AG10803 (cell line): ENCODE measurements at regions not wholly inside any gene's neighbourhood (a gene's known extent, or its start where the extent isn't known, plus 50 kb on each side); places are given as distances from the start of the nearest gene placed in this dataset.

Experiments used
- DNase-seq: peaks from one replicate; pipeline ENCODE4 v3.0.0; 2010; ENCODE audit warnings: low read depth
- H3K4me3 ChIP-seq: 2 replicates; pipeline ENCODE4 v1.5.1; 2011; ENCODE audit warnings: mild to moderate bottlenecking, low read length, control low read depth
- TF ChIP-seq, protein P1 (sequence below): conservative IDR thresholded peaks from 2 replicates; pipeline ENCODE4 v1.5.1; 2011; ENCODE audit warnings: mild to moderate bottlenecking, low read length, control low read depth, inconsistent platforms

DNA sequence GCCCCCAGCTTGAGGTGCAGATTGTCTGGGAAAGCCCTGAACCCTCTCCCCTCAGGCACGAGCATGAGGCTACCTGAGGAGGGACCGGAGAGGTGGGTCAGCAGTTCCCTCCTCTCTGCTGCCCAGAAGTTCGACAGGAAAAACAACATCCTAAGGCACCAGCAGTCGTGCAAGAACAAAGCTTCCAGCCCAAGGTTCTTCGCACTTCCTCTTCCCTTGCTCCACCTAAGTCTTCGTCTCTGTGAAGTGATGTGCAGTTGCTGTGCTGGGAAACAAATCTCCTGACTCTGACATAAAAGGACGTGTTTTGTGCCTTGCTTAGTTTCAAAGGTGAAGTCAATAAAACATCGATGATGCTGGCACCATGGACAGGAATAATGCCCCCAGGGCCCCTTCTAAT lies 173.3 kb downstream of the USP12 start:
- TF ChIP-seq, protein P1, sequence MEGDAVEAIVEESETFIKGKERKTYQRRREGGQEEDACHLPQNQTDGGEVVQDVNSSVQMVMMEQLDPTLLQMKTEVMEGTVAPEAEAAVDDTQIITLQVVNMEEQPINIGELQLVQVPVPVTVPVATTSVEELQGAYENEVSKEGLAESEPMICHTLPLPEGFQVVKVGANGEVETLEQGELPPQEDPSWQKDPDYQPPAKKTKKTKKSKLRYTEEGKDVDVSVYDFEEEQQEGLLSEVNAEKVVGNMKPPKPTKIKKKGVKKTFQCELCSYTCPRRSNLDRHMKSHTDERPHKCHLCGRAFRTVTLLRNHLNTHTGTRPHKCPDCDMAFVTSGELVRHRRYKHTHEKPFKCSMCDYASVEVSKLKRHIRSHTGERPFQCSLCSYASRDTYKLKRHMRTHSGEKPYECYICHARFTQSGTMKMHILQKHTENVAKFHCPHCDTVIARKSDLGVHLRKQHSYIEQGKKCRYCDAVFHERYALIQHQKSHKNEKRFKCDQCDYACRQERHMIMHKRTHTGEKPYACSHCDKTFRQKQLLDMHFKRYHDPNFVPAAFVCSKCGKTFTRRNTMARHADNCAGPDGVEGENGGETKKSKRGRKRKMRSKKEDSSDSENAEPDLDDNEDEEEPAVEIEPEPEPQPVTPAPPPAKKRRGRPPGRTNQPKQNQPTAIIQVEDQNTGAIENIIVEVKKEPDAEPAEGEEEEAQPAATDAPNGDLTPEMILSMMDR = no peak
- no peak for DNase-seq
- no peak overlapping the region for H3K4me3 ChIP-seq

DNA sequence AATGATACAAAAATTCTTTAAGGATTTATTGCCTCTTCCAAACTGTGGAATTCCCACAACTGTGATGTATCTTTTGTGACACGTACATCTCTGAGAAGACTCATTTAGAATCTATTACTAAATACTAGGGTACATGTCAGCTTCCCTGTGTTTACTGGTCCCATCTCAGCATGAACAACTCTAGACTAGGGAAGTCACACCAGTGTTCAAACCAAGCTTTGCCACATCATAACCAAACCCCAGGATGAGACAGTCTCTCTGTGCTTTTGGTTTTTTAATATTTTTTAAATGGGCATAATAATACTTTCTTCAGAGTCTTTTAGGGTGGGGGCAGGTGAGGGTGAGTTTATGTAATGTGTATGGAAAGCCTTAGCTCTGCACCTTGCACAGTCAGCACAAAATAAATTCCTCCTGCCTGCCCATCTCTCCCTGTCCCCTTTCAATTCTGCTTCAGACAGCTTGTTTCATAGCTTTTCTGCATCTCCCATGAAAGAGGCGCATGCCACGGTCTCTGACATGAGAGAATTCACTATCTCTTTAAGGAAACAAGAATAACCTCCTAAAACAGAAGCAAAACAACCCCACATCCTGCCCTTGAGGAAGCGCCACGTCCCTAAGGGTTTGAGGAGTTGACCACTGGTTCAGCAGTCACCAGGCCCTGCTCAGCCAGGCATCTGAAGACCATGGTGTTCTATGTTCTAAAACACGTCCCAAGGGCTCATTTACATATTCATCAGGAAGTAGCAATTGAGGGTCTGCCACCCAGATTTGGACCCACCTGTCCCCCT lies 174.5 kb downstream of the USP12 start:
- DNase-seq = no peak
- H3K4me3 ChIP-seq = no peak overlapping the region
- TF ChIP-seq, protein P1 = no peak

DNA sequence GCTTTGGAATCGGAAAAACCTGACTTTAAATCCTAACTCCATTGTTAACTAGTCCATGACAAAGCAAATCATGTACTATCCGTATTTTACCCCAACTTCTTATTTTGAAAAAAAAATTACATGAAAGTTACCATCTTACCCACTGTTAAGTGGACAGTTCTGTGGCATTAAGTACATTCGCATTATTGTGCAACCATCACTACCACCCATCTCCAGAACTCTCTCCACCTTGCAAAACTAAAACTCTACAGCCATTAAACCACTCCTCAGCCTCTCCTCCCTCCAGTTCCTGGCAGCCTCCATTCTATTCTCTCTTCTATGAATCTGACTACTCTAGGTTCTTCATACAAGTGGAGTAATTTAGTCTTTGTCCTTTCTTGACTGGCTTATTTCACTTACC lies 176.5 kb downstream of the USP12 start:
- TF ChIP-seq, protein P1 = no peak
- H3K4me3 ChIP-seq = no peak overlapping the region
- no peak for DNase-seq

DNA sequence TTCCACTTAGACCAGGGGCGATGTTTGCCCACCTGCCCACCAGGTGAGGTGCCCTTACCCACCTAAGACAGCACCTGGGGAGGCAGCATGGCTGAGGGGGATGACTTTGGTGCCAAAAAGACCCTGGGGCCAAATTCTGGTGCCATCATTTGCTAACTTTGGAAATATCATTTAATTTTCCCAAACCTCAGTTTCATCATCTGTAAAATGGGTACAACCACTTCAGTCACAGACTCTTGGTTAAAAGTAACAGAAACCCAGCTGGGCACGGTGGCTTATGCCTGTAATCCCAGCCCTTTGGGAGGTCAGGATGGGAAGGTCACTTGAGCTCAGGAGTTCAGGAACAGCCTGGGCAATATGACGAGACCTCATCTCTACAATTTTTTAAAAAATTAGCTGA lies 177.8 kb downstream of the USP12 start:
- TF ChIP-seq, protein P1 = no peak
- no peak for DNase-seq
- no peak overlapping the region for H3K4me3 ChIP-seq

DNA sequence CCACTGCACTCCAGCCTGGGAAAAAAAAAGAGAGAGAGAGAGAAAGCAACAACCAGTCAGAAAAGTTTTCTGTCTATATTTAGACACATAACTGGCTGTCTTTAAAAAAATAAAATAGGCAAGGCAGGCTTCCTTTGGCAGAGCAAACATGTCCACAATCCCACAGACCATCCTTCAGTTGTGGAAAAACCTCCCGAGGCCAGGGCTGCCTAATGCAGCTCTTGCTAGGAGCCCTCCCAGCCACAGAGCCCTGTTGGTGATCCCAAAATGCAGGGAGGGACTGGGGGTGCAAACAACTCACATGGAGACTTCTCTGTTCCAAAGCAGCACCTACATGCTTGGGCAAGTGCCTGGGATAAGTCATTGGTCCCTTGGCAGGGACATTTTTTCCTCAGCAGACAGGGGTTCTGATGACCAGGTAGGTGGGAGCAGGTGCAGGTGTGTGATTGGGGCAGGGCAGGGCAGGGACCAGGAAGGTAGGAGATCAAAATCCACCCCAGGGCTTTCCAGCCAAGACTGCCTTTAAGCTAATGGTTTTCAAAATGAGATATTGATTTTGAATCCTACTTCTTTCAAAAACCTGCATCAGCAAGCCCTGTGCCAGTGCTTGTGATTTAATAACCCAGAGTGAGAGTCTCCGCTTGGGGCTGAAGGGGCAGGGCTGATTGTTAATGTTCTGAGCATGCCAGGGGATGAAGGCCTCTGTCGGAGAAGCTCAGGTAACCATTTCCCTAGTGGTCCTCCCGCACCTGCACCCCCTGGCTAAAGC lies 178.5 kb downstream of the USP12 start:
- H3K4me3 ChIP-seq = no peak overlapping the region
- TF ChIP-seq, protein P1 = no peak
- DNase-seq = no peak

DNA sequence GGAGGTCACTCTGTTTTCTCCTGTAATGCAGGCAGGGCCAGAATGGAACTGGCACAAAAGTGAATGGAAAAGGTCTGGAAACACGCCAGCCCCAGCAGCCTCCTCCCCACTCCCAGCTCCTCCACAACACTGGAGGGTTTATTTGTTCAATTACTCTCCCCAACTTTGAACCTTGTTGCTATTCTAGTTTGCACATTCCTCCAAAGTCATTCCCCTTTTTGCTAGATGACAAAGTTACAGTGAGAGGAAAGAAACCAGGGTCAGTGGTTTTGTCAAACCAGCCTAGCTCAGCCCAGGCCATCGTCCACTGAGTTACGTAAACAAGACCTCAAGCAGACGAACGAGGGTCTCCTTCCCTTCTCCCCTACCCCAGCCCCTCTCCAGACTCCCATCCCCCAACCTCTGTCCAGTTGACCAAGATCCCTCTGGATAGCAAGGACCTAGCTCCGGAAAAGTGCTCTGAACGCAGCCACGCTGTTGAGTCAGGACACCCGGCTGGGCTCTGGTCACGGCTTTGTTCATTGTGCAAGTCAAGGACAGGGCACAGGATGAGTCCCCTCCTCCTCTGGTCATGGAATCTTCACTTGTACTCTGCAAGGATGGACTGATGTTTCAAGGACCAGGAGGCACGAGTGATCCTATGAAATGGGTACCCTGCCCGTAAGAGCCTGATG lies 180.0 kb downstream of the USP12 start:
- TF ChIP-seq, protein P1 = no peak
- no peak overlapping the region for H3K4me3 ChIP-seq
- no peak for DNase-seq
